ENCODE measurements at regions not wholly inside any gene's neighbourhood (a gene's known extent, or its start where the extent isn't known, plus 50 kb on each side); places are given as distances from the start of the nearest gene placed in this dataset.

GRCh38 chr10:88070080-88070880 is 206.9 kb downstream of the PTEN start:
- Mint-ChIP-seq H3K9me3 (peaks cover 5% of the 10 kb centered on the region), H3K27me3 (ENCODE audit: low read depth) (no peaks in the 10 kb centered on the region), H3K4me3 (no peak overlapping the region), H3K36me3 (no peaks in the 10 kb centered on the region), H3K27ac (no peak overlapping the region), H3K4me1 (0 out of 2 replicates have a peak, but pooled peaks cover 3% of the 10 kb centered on the region)
- CTCF ChIA-PET, result no interaction called here
- DNase-seq (ENCODE audit: low spot score), result no peak
- POLR2A ChIA-PET, result no interaction called here
- no peak for TF ChIP-seq NFATC4 (CRISPR knock-in tag; IDR thresholded peaks at IDR 0.05)
- no peak for TF ChIP-seq FOXP1 (CRISPR knock-in tag; IDR thresholded peaks at IDR 0.05; ENCODE audit: borderline replicate concordance)
- no peak for TF ChIP-seq ZNF396 (CRISPR knock-in tag; IDR thresholded peaks at IDR 0.05; ENCODE audit: borderline replicate concordance)
- TF ChIP-seq ETV6 (CRISPR knock-in tag; IDR thresholded peaks at IDR 0.05), result no peak
- TF ChIP-seq, protein P1, sequence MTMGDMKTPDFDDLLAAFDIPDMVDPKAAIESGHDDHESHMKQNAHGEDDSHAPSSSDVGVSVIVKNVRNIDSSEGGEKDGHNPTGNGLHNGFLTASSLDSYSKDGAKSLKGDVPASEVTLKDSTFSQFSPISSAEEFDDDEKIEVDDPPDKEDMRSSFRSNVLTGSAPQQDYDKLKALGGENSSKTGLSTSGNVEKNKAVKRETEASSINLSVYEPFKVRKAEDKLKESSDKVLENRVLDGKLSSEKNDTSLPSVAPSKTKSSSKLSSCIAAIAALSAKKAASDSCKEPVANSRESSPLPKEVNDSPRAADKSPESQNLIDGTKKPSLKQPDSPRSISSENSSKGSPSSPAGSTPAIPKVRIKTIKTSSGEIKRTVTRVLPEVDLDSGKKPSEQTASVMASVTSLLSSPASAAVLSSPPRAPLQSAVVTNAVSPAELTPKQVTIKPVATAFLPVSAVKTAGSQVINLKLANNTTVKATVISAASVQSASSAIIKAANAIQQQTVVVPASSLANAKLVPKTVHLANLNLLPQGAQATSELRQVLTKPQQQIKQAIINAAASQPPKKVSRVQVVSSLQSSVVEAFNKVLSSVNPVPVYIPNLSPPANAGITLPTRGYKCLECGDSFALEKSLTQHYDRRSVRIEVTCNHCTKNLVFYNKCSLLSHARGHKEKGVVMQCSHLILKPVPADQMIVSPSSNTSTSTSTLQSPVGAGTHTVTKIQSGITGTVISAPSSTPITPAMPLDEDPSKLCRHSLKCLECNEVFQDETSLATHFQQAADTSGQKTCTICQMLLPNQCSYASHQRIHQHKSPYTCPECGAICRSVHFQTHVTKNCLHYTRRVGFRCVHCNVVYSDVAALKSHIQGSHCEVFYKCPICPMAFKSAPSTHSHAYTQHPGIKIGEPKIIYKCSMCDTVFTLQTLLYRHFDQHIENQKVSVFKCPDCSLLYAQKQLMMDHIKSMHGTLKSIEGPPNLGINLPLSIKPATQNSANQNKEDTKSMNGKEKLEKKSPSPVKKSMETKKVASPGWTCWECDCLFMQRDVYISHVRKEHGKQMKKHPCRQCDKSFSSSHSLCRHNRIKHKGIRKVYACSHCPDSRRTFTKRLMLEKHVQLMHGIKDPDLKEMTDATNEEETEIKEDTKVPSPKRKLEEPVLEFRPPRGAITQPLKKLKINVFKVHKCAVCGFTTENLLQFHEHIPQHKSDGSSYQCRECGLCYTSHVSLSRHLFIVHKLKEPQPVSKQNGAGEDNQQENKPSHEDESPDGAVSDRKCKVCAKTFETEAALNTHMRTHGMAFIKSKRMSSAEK (CRISPR knock-in tag; IDR thresholded peaks at IDR 0.05; ENCODE audit: borderline replicate concordance), result no peak
- no peak for TF ChIP-seq HMGA2 (CRISPR knock-in tag; IDR thresholded peaks at IDR 0.05)
- no peak for TF ChIP-seq IRF1 (CRISPR knock-in tag; IDR thresholded peaks at IDR 0.05)
- TF ChIP-seq ZBTB21 (CRISPR knock-in tag; IDR thresholded peaks at IDR 0.05; ENCODE audit: borderline replicate concordance), result no peak
- TF ChIP-seq, protein P2, sequence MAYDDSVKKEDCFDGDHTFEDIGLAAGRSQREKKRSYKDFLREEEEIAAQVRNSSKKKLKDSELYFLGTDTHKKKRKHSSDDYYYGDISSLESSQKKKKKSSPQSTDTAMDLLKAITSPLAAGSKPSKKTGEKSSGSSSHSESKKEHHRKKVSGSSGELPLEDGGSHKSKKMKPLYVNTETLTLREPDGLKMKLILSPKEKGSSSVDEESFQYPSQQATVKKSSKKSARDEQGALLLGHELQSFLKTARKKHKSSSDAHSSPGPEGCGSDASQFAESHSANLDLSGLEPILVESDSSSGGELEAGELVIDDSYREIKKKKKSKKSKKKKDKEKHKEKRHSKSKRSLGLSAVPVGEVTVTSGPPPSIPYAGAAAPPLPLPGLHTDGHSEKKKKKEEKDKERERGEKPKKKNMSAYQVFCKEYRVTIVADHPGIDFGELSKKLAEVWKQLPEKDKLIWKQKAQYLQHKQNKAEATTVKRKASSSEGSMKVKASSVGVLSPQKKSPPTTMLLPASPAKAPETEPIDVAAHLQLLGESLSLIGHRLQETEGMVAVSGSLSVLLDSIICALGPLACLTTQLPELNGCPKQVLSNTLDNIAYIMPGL (CRISPR knock-in tag; IDR thresholded peaks at IDR 0.05), result no peak
- TF ChIP-seq NFE2L1 (CRISPR knock-in tag; IDR thresholded peaks at IDR 0.05), result no peak
- TF ChIP-seq PRRX2 (CRISPR knock-in tag; IDR thresholded peaks at IDR 0.05), result no peak
- no peak for TF ChIP-seq PREB (CRISPR knock-in tag; IDR thresholded peaks at IDR 0.05; ENCODE audit: borderline replicate concordance)
- no peak for TF ChIP-seq JUN (CRISPR knock-in tag; IDR thresholded peaks at IDR 0.05)
- no peak for TF ChIP-seq RORB (CRISPR knock-in tag; IDR thresholded peaks at IDR 0.05)
- no peak for TF ChIP-seq ZNF671 (CRISPR knock-in tag; IDR thresholded peaks at IDR 0.05)
- TF ChIP-seq SOX15 (CRISPR knock-in tag; IDR thresholded peaks at IDR 0.05), result no peak
- TF ChIP-seq ATF2 (CRISPR knock-in tag; IDR thresholded peaks at IDR 0.05; ENCODE audit: borderline replicate concordance, low read depth), result no peak
- TF ChIP-seq ATF1 (CRISPR knock-in tag; IDR thresholded peaks at IDR 0.05), result no peak
- no peak for ATAC-seq
